ENCODE measurements at regions not wholly inside any gene's neighbourhood (a gene's known extent, or its start where the extent isn't known, plus 50 kb on each side); places are given as distances from the start of the nearest gene placed in this dataset.
A peak's percentile ranks its signal among the peaks of the same experiment; 100 is the strongest.

DNA sequence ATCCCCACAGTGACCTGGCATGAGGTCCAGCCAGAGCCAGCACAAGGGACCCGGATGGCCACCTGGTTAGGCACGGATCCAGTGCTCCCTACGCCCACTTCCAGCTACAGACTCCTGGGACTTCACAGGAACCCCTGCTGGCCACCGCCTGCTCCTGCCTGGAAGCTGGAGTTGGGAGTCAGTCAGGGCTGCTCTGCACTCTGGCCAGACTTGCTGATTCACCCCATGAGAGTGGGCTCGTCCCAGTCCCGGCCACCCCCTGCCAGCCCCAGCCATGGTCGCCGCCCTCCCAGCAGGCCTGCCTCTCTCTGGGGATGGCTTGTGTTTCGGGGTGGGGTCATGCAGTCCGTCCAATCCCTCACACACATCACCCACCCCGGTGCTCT lies 125.8 kb downstream of the DLL1 start:
- WGBS, 2 donors, result 30 to 64% methylated on average over 5 to 7 of the region's 11 CpGs
- Histone ChIP-seq H3K4me1 (peaks cover 10% of the 10 kb centered on the region), H3K9me3 (no peaks in the 10 kb centered on the region), H3K4me3 (no peak overlapping the region), H3K36me3 (ENCODE audit: low read depth, missing control alignments) (no peaks in the 10 kb centered on the region), H3K27me3 (no peaks in the 10 kb centered on the region), H3K27ac (peak overlapping the region in 1 of 2 donors; percentile 23)
- no peak for DNase-seq
- TF ChIP-seq POLR2A (IDR thresholded peaks at IDR 0.05), result no peak
- TF ChIP-seq, protein P1, sequence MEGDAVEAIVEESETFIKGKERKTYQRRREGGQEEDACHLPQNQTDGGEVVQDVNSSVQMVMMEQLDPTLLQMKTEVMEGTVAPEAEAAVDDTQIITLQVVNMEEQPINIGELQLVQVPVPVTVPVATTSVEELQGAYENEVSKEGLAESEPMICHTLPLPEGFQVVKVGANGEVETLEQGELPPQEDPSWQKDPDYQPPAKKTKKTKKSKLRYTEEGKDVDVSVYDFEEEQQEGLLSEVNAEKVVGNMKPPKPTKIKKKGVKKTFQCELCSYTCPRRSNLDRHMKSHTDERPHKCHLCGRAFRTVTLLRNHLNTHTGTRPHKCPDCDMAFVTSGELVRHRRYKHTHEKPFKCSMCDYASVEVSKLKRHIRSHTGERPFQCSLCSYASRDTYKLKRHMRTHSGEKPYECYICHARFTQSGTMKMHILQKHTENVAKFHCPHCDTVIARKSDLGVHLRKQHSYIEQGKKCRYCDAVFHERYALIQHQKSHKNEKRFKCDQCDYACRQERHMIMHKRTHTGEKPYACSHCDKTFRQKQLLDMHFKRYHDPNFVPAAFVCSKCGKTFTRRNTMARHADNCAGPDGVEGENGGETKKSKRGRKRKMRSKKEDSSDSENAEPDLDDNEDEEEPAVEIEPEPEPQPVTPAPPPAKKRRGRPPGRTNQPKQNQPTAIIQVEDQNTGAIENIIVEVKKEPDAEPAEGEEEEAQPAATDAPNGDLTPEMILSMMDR (IDR thresholded peaks at IDR 0.05), result peak in 1 of 3 experiments; percentile 14
- intact Hi-C loops (cut with DNase I; ENCODE audit: low total_unique reads), result no loop called here

DNA sequence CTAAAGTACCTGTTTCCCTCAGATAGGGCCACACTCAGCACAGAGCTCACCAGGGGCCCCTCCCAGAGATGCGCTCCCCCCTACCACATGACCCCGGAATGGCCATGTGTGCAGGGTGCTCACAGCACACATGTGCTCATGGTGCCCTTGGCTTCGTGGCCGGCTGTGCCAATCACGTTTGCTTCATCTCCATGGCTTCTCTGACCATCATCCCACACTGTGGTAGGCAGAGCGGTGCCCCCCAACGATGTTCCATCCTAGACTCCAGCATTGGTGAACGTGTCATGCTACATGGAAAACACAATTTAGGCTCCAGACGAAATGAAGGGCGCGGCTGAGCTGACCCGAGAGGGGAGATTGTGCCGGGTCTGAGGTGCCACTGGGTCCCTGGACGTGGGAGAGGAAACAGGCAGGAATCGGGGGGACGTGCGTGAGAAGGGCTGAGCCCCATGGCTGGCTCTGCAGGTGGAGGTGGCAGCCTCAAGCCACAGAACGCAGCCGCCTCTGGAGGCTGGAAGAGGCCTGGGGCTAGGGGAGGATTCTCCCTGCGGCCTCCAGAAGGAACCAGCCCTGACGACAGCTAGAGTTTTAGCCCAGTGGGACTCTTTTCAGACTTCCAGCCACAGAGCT lies 126.5 kb downstream of the DLL1 start:
- H3K4me1 ChIP-seq, result peaks cover 10% of the 10 kb centered on the region
- no peak for TF ChIP-seq POLR2A (IDR thresholded peaks at IDR 0.05)
- TF ChIP-seq, protein P1 (IDR thresholded peaks at IDR 0.05), result no peak
- no peaks in the 10 kb centered on the region for H3K36me3 ChIP-seq (ENCODE audit: low read depth, missing control alignments)
- DNase-seq, result no peak
- no peaks in the 10 kb centered on the region for H3K9me3 ChIP-seq
- WGBS, 2 donors, result 85 to 87% methylated on average over 19 to 21 of the region's 21 CpGs
- intact Hi-C loops (cut with DNase I; ENCODE audit: low total_unique reads), result no loop called here
- H3K27me3 ChIP-seq, result no peaks in the 10 kb centered on the region
- peak overlapping the region in 1 of 2 donors; percentile 23 for H3K27ac ChIP-seq
- no peak overlapping the region for H3K4me3 ChIP-seq

DNA sequence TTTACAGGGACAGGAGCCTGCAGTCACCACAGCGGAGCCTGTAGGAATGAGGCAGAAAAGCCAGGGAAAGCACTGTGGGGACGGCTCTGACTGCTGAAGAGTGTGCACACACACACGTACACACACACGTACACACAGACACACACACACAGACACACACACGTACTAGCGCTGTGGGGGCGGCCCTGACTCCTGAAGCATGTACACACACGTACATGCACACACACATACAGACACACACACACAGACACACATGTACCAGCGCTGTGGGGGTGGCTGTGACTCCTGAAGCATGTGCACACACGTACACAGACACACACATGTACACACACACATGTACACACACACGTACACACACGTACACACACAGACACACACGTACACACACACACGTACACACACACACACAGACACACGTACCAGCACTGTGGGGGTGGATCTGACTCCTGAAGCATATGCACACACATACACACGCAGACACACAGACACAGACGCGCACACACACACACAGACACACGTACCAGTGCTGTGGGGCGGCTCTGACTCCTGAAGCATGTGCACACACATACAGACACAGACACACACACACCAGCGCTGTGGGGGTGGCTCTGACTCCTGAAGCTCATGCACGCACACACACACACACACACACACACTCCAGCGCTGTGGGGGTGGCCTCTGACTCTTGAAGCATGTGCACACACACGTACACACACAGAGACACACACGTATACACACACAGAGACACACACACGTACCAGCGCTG lies 127.3 kb downstream of the DLL1 start:
- no peaks in the 10 kb centered on the region for H3K36me3 ChIP-seq (ENCODE audit: low read depth, missing control alignments)
- DNase-seq, result no peak
- TF ChIP-seq, protein P1 (IDR thresholded peaks at IDR 0.05), result no peak
- TF ChIP-seq POLR2A (IDR thresholded peaks at IDR 0.05), result no peak
- H3K27ac ChIP-seq, result no peak overlapping the region
- H3K27me3 ChIP-seq, result no peaks in the 10 kb centered on the region
- intact Hi-C loops (cut with DNase I; ENCODE audit: low total_unique reads), result no loop called here
- H3K4me3 ChIP-seq, result no peak overlapping the region
- 85 to 86% methylated on average over 20 to 27 of the region's 27 CpGs for WGBS, 2 donors
- peaks cover 10% of the 10 kb centered on the region for H3K4me1 ChIP-seq
- no peaks in the 10 kb centered on the region for H3K9me3 ChIP-seq

DNA sequence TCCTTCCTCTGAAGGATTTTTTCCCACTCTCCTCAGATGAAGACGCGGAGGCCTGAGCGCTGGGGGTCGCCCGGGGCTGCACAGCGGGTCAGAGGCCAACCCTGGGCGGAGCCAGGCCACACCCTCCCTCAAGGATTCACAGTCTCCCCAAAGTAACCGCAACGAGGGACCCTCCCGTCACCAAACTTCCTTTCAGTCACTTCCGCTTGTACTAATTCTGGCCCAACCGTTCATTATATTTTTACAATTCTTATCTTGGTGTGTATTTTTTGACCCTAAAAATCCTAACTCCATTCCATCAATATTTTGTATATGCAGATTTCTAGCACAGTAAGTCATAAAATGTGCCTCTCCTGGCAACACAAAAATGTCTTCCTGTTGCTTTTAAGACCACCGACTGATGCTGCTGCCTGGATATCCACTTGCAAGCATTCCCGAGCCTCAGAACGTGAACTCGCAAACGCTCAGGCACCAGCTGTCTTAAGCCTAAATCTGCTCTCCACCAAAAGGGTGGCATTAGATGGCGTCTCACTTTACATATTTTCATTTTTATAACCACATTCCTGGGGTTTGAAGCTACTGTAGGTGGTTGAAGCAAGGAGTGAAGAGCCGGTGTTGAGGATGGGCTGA lies 128.0 kb downstream of the DLL1 start:
- no peak for DNase-seq
- Histone ChIP-seq H3K4me1 (peaks cover 10% of the 10 kb centered on the region), H3K27me3 (no peaks in the 10 kb centered on the region), H3K36me3 (ENCODE audit: low read depth, missing control alignments) (no peaks in the 10 kb centered on the region), H3K9me3 (no peaks in the 10 kb centered on the region), H3K4me3 (no peak overlapping the region), H3K27ac (no peak overlapping the region)
- TF ChIP-seq POLR2A (IDR thresholded peaks at IDR 0.05), result no peak
- TF ChIP-seq, protein P1 (IDR thresholded peaks at IDR 0.05), result no peak
- 84 to 89% methylated on average over 19 of the region's 19 CpGs for WGBS, 2 donors
- intact Hi-C loops (cut with DNase I; ENCODE audit: low total_unique reads), result no loop called here

Measured in testis (tissue), 2 donors.